C4-2B (cell line): ENCODE measurements at regions not wholly inside any gene's neighbourhood (a gene's known extent, or its start where the extent isn't known, plus 50 kb on each side); places are given as distances from the start of the nearest gene placed in this dataset.

Experiments used
- ZFX ChIP-seq: fragments of 450-650 bp; IDR thresholded peaks from 2 replicates; pipeline ENCODE4 v1.6.1; 2017
- TF ChIP-seq, protein P1 (sequence below): fragments of 450-650 bp; conservative IDR thresholded peaks from 2 replicates; pipeline ENCODE4 v1.5.1; 2017; ENCODE audit warnings: mild to moderate bottlenecking

DNA sequence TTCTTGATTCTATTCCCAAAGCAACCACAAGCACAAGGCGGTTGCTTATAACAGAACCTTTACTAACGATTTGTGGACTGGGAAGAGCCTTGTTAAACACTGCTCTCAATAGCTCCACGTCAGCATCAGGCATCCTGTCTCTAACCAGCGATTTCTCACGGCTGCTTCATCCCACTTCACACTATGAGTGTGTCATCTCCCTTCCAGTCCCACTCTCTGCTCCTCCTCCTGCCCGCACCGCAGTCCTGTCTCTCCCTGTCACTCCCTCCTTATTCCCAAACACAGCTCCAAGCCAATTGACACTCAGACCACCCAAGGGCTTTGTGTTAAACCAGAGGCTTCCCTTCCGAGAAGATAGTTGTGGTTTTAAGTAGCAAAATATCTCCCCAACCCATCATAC, 94.8 kb downstream of the ABHD5 start:
- TF ChIP-seq, protein P1, sequence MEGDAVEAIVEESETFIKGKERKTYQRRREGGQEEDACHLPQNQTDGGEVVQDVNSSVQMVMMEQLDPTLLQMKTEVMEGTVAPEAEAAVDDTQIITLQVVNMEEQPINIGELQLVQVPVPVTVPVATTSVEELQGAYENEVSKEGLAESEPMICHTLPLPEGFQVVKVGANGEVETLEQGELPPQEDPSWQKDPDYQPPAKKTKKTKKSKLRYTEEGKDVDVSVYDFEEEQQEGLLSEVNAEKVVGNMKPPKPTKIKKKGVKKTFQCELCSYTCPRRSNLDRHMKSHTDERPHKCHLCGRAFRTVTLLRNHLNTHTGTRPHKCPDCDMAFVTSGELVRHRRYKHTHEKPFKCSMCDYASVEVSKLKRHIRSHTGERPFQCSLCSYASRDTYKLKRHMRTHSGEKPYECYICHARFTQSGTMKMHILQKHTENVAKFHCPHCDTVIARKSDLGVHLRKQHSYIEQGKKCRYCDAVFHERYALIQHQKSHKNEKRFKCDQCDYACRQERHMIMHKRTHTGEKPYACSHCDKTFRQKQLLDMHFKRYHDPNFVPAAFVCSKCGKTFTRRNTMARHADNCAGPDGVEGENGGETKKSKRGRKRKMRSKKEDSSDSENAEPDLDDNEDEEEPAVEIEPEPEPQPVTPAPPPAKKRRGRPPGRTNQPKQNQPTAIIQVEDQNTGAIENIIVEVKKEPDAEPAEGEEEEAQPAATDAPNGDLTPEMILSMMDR, result no peak
- TF ChIP-seq ZFX, result no peak
